OCI-LY1 (cell line): ENCODE measurements at regions not wholly inside any gene's neighbourhood (a gene's known extent, or its start where the extent isn't known, plus 50 kb on each side); places are given as distances from the start of the nearest gene placed in this dataset.

Source experiments
- H2AFZ ChIP-seq: fragments of 200-600 bp; sonication (generic), shearing (Covaris generic); 2 replicates; pipeline ENCODE4 v1.6.0; 2014; ENCODE audit warnings: antibody characterized with exemption, mild to moderate bottlenecking, low read length
- H3F3A ChIP-seq: fragments of 200-600 bp; sonication (generic), shearing (Covaris generic); 2 replicates; pipeline ENCODE4 v1.6.0; 2014; ENCODE audit warnings: mild to moderate bottlenecking, antibody characterized with exemption, low read length, moderate library complexity; ENCODE audit not compliant: insufficient read depth
- H3K27ac ChIP-seq: fragments of 200-600 bp; sonication (generic); 2 replicates; pipeline ENCODE4 v1.5.1; 2014; ENCODE audit warnings: low read length, mixed run types, mild to moderate bottlenecking, low read depth; ENCODE audit not compliant: poor library complexity, severe bottlenecking
- H3K27me3 ChIP-seq: fragments of 200-600 bp; sonication (generic); 2 replicates; pipeline ENCODE4 v1.6.0; 2014; ENCODE audit warnings: antibody characterized with exemption, mild to moderate bottlenecking, low read length, moderate library complexity; ENCODE audit not compliant: insufficient read depth
- H3K36me3 ChIP-seq: fragments of 200-600 bp; sonication (generic); 2 replicates; pipeline ENCODE4 v1.6.1; 2014; ENCODE audit warnings: mild to moderate bottlenecking, antibody characterized with exemption, low read length, moderate library complexity, mixed read lengths; ENCODE audit not compliant: insufficient read depth
- H3K4me1 ChIP-seq: fragments of 200-600 bp; sonication (generic); 2 replicates; pipeline ENCODE4 v1.5.1; 2014; ENCODE audit warnings: mild to moderate bottlenecking, low read length, moderate library complexity; ENCODE audit not compliant: insufficient read depth, severe bottlenecking
- H3K4me2 ChIP-seq: fragments of 200-600 bp; sonication (generic), shearing (Covaris generic); 2 replicates; pipeline ENCODE4 v1.6.1; 2014; ENCODE audit warnings: low read length
- H3K4me3 ChIP-seq: fragments of 200-600 bp; sonication (generic); 2 replicates; pipeline ENCODE4 v1.5.1; 2014; ENCODE audit warnings: low read length, low read depth, mild to moderate bottlenecking, mixed read lengths; ENCODE audit not compliant: poor library complexity, severe bottlenecking
- H3K79me2 ChIP-seq: fragments of 200-600 bp; shearing (Covaris generic); 2 replicates; pipeline ENCODE4 v1.6.1; 2016; ENCODE audit warnings: mixed run types, low read length, mixed read lengths; ENCODE audit not compliant: insufficient read depth
- H3K9ac ChIP-seq: fragments of 200-600 bp; sonication (generic), shearing (Covaris generic); 2 replicates; pipeline ENCODE4 v1.6.1; 2014; ENCODE audit warnings: mild to moderate bottlenecking, low read length, mixed read lengths
- H3K9me2 ChIP-seq: fragments of 200-600 bp; sonication (generic), shearing (Covaris generic); 2 replicates; pipeline ENCODE4 v1.6.1; 2014; ENCODE audit warnings: low read depth, mild to moderate bottlenecking, low read length, mixed read lengths
- H3K9me3 ChIP-seq: fragments of 200-600 bp; shearing (Covaris generic); 2 replicates; pipeline ENCODE4 v1.6.1; 2014; ENCODE audit warnings: low read length, mixed read lengths
- H4K20me1 ChIP-seq: fragments of 200-600 bp; sonication (generic), shearing (Covaris generic); 2 replicates; pipeline ENCODE4 v1.6.0; 2016; ENCODE audit warnings: mild to moderate bottlenecking, low read length; ENCODE audit not compliant: insufficient read depth
- EZH2 ChIP-seq: fragments of 200-600 bp; sonication (generic), shearing (Covaris generic); IDR thresholded peaks from 2 replicates; pipeline ENCODE4 v1.8.0; 2017; ENCODE audit warnings: borderline replicate concordance, mixed run types, mild to moderate bottlenecking, antibody characterized with exemption, low read length, moderate library complexity, mixed read lengths
- TF ChIP-seq, protein P1 (sequence below): fragments of 200-600 bp; sonication (generic), shearing (Covaris generic); IDR thresholded peaks from 2 replicates; pipeline ENCODE4 v1.5.1; 2017; ENCODE audit warnings: mild to moderate bottlenecking, antibody characterized with exemption, low read length, moderate library complexity, mixed read lengths

DNA sequence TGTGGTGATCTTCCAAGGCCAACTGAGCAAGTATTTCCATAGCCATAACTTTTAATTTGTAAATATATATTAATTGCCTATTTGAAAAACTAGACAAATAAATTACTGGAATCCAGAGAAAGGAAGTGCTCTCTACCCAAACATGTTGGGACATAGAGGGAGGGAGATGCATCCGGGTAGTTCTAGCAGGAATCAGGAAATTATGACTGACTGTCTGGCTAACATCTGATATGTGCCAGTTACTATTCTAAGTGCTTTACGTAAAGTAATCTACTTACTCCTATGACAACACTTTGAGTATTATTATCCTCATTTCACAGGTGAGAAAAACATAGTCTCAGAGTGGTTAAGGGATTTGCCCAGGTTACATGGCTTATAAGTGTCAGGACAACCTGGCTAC lies 147.7 kb upstream of the VASH1 start:
- H3K4me2 ChIP-seq: no peak overlapping the region
- no peak overlapping the region for H3K9ac ChIP-seq
- H3K36me3 ChIP-seq: 0 out of 2 replicates have a peak, but pooled peaks cover 4% of the 10 kb centered on the region
- no peaks in the 10 kb centered on the region for H3K4me1 ChIP-seq
- H3K27ac ChIP-seq: no peak overlapping the region
- 0 out of 2 replicates have a peak, but pooled peaks cover 3% of the 10 kb centered on the region for H3K9me3 ChIP-seq
- no peaks in the 10 kb centered on the region for H3F3A ChIP-seq
- H2AFZ ChIP-seq: no peak overlapping the region
- H3K9me2 ChIP-seq: no peaks in the 10 kb centered on the region
- H3K4me3 ChIP-seq: no peak overlapping the region
- H3K79me2 ChIP-seq: no peaks in the 10 kb centered on the region
- H4K20me1 ChIP-seq: no peaks in the 10 kb centered on the region
- no peaks in the 10 kb centered on the region; the same call in 1 of the 2 replicates for H3K27me3 ChIP-seq
- no peak for TF ChIP-seq EZH2
- TF ChIP-seq, protein P1, sequence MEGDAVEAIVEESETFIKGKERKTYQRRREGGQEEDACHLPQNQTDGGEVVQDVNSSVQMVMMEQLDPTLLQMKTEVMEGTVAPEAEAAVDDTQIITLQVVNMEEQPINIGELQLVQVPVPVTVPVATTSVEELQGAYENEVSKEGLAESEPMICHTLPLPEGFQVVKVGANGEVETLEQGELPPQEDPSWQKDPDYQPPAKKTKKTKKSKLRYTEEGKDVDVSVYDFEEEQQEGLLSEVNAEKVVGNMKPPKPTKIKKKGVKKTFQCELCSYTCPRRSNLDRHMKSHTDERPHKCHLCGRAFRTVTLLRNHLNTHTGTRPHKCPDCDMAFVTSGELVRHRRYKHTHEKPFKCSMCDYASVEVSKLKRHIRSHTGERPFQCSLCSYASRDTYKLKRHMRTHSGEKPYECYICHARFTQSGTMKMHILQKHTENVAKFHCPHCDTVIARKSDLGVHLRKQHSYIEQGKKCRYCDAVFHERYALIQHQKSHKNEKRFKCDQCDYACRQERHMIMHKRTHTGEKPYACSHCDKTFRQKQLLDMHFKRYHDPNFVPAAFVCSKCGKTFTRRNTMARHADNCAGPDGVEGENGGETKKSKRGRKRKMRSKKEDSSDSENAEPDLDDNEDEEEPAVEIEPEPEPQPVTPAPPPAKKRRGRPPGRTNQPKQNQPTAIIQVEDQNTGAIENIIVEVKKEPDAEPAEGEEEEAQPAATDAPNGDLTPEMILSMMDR: no peak

DNA sequence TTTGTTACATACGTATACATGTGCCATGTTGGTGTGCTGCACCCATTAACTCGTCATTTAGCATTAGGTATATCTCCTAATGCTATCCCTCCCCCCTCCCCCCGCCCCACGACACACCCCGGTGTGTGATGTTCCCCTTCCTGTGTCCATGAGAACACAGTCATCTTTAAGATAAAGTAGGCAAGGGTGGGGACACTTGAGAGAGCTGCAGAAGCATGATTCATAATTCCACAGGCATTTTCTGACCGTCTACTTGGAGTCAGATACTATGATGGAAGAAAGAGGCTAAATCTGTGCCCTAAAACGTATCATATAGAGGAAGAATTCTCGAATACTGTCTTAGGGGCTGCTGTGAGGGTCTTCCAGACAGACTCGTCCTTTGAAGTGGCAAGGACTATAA lies 145.9 kb upstream of the VASH1 start:
- Histone ChIP-seq H4K20me1 (no peaks in the 10 kb centered on the region), H3K27ac (no peak overlapping the region), H3K4me1 (no peaks in the 10 kb centered on the region), H3K4me3 (no peak overlapping the region), H3K79me2 (no peaks in the 10 kb centered on the region), H3K9me2 (no peaks in the 10 kb centered on the region), H3K27me3 (no peaks in the 10 kb centered on the region; the same call in 1 of the 2 replicates), H3F3A (no peaks in the 10 kb centered on the region), H2AFZ (no peak overlapping the region), H3K4me2 (no peak overlapping the region), H3K36me3 (0 out of 2 replicates have a peak, but pooled peaks cover 4% of the 10 kb centered on the region), H3K9me3 (0 out of 2 replicates have a peak, but pooled peaks cover 3% of the 10 kb centered on the region), H3K9ac (no peak overlapping the region)
- TF ChIP-seq EZH2: no peak

DNA sequence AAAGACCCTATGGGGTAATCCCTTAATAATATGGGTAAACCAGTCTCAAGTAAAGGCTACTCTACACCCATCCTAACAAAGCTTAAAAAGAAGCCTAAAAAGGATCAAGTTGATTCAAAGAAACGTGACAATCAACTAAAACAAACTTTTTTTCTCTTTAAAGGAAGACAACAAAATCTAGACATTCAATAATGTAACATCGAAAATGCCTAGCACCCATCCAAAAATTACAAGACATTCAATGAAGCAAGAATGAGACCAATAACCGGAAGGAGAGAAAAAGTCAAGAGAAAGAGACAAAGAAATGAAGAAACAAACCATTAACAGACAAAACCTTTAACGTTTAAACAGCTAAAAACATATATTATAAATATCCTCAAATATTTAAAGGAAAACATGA lies 143.8 kb upstream of the VASH1 start:
- Histone ChIP-seq H3K27ac (no peak overlapping the region), H3K4me1 (no peaks in the 10 kb centered on the region), H3F3A (no peaks in the 10 kb centered on the region), H3K9me2 (no peaks in the 10 kb centered on the region), H3K36me3 (0 out of 2 replicates have a peak, but pooled peaks cover 4% of the 10 kb centered on the region), H3K4me3 (no peak overlapping the region), H3K27me3 (no peaks in the 10 kb centered on the region; the same call in 1 of the 2 replicates), H3K9ac (no peak overlapping the region), H3K9me3 (0 out of 2 replicates have a peak, but pooled peaks cover 3% of the 10 kb centered on the region), H3K4me2 (no peak overlapping the region), H3K79me2 (no peaks in the 10 kb centered on the region), H4K20me1 (no peaks in the 10 kb centered on the region), H2AFZ (no peak overlapping the region)
- TF ChIP-seq, protein P1: no peak
- TF ChIP-seq EZH2: no peak

DNA sequence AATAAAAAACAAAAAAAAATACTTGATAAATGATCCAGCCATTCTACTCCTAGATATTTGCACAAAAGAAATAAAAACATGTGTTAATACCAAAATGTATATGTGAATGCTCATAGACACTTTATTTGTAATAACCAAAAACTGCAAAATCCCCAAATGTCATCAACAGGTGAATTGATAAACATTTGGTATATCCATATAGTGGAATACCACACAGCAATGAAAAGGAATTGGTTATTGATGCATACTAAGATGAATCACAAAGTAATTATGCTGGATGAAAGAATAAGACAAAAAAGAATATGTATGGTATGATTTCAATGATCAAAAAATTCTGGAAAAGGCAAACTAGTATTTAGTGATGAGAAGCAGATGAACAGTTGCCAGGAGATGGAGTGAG lies 124.7 kb upstream of the VASH1 start:
- H3K9me3 ChIP-seq: no peaks in the 10 kb centered on the region
- no peak overlapping the region for H3K9ac ChIP-seq
- H3K27ac ChIP-seq: no peak overlapping the region
- no peak overlapping the region for H3K4me3 ChIP-seq
- no peaks in the 10 kb centered on the region for H3K9me2 ChIP-seq
- TF ChIP-seq, protein P1: no peak
- no peak for TF ChIP-seq EZH2
- H2AFZ ChIP-seq: no peak overlapping the region
- H3K27me3 ChIP-seq: no peaks in the 10 kb centered on the region; the same call in 1 of the 2 replicates
- H3K36me3 ChIP-seq: no peaks in the 10 kb centered on the region
- H3F3A ChIP-seq: no peaks in the 10 kb centered on the region
- no peak overlapping the region for H3K4me2 ChIP-seq
- no peaks in the 10 kb centered on the region for H3K79me2 ChIP-seq
- no peaks in the 10 kb centered on the region for H3K4me1 ChIP-seq
- H4K20me1 ChIP-seq: no peaks in the 10 kb centered on the region
